ENCODE measurements at regions not wholly inside any gene's neighbourhood (a gene's known extent, or its start where the extent isn't known, plus 50 kb on each side); places are given as distances from the start of the nearest gene placed in this dataset.
"Not testable (repeated sequence)": the region's sequence is repeated elsewhere in the genome, so short reads cannot be mapped to it uniquely, and the experiment has no call there.

DNA sequence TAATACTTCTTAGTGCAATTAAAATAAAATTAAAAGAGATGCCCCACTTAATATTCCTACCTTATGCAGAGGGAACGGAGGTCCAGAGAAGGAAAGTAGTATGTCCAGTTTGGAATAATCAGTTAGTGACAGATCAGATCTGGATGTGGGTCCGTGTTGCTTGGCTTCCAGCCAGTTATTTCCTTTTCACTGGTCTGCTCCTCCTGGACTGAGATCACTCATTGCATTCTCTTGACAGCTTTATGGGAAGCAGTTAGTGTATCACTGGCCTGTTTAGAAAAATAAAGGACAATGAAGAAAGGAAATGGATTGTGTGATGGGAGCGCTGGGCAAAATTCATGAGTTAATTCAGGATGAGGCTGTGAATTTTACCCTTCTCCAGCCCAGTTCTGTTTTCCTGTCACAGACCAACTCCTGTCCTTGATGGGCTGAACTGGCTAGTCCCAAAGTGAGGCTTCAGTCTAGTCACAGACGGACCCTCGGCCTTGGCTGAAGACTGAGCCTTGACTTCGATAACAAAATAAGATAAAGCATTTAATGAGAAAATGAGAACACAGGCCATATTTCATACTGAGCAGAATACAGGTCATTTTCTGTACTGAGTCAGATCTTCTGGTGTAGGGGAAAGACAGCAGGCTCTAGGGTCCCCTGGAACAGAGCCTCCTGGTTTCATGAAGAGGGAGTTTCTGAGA is 85.2 kb upstream of the TRABD2B start:
- DNase-seq, result no peak

DNA sequence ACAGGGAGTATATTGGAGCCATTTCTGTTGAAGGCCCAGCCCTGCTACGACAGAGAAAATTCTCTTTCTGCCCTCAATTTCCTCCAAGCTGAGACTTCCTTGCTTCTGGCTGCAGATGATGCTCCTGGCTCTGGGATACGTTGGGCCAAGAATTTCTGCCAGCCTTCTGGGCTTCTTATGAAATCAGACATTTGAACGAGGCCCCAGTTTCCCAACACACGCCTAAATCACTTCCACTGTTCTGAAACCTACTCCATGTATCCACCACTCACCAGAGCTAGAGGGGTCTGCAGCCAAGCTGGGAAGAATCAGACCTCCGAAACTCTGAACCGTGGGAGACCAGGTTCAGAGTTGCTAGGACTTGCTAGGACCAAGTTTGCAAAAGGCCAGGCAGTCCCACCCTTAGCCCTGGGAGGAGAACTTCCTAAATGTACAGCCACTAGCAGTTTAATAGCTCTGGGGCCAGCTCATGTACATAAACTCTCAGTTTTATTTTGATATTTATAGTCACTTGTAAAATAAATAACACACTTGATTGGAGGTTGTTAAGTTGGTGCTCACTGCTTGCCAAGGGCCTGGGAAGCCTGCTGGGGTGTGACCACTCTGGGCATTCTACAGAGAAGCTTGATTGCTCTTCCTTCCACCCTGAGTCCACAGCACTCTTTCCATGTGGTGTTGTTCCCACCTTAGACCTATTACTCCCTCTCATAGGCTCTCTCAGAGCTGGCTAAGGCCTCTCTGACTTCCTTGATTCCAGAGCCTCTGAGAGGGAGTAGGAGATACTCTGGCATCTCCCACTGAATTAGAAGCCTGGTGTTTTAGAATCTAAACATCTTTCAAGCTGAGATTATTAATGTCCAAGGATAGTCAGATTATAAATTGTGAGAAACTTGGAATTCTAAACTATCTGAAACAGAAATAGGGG is 83.4 kb upstream of the TRABD2B start:
- DNase-seq, result no peak

DNA sequence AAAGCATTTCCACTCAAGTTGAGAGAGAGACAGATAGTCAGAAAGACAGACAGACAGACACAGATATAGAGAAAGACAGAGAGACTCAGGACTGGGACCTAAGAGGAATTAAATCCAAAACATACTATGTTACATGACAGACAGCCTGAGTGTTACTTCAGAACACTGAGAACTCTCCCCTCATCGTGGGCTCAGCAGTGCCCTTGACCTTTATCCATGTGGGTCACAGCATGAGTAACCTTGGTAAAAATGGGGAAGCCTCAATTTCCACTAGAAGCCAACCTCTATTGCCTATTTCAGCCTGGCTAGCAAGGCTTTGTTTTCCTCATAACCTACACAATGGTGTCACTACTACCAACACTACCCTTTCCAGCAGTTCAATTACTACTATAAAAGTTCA is 81.9 kb upstream of the TRABD2B start:
- DNase-seq, result no peak

DNA sequence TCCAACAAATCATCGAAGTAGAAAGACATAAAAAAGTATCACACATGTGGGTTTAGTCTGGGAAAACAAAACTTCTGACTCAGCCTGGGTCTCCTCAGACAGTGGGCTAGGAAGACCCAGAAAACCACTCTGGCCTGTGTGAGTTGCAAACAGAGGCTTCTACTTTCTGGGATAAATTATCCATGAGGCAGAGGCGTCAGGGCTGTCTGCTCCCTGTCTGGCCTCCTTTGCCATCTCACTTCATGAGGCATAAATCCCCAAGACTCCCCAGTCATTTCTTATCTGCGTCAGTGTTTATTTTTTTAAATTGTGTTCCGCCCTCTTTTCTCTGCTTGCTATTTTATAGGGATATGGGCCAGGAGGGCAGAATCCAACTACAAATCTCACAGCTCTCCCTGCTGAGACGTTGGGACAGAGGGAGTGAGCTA is 80.6 kb upstream of the TRABD2B start:
- no peak for DNase-seq

DNA sequence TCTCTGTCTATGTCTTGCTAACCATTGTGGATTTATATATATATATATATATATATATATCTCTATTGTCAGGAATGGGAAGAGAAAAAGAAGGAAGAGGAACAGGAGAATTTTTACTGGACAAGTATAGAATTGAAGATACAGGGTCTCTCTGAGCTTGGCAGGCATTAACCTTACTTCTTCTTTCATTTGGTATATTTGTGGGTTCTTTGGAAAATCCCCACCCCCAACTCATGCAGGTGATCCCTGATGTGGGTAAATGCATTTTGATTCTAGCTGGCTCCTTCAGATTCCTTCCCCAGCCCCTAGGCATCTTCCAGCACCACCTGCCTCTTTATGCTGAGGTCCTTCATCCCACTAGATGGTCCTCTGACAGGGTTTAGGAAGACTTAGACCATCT is 78.8 kb upstream of the TRABD2B start:
- DNase-seq, result no peak

DNA sequence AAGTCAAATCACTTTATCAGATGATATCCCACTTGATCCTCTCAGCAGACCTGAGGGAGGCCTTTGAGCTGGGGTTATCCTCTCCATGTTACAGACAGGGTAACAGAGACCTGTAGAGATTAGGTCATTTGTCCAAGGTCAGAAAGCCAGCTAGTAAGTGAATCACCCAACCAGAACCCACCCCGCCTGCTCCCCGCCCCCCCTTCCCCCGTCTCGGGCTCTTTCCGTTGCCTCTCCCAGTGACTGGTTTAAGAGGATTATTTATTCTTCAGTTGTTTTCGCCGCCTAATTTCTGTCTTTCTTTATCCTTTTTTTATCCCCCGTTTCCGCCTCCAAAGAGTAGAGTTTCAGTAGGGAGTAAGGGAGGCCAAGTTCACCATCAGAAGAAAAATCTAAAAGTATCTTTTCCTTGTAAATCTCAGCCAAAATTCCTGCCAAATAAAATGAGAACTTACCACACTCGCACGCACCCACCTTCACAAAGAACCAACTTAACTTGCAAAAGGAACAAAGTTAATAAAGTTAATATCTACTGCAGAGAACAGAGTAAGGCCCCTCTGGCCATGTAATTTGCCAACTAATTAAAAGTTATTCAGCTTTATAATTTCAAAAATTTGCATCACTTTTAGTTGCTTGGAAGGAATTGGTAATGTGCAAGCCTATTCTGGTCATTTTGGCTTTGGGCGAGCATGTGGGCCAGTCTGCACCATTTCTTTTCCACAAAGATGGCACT is 76.8 kb upstream of the TRABD2B start:
- DNase-seq, result no peak

DNA sequence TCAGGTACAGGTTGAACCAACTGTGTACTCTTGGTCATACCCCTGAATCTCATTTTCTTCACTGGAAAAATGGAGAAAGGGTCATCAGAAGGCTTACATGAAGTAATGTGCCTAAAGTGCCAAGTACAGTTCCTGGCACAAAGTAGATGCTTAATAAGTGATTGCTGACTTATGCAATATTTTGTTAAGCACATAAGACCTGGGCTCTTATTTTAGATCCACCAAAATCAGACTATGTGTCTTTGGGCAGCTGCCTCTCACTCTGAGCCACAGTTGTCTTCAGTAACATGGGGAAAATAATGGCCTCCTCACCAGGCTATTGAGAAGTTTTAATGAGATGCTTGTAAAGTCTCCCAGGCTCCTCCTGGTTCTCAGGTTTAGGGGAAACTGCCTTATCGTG is 74.3 kb upstream of the TRABD2B start:
- DNase-seq, result no peak

DNA sequence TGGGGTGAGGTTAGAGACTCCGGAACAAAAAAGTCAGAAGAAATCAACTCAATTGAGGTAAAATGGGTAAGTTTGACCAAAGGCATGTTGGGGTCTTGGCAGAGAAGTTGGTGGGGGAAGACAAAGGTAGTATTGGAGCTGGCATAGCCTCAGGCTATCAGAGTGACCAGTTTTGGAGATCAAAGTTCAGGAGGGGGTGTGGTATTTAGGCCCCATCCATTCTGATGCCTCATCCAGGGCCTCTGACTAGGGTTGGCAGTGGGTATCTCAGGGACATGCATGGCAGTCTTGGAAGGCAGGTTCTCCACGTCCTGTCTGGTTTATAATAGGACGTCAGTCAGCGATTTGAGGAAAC is 73.2 kb upstream of the TRABD2B start:
- DNase-seq, result no peak

DNA sequence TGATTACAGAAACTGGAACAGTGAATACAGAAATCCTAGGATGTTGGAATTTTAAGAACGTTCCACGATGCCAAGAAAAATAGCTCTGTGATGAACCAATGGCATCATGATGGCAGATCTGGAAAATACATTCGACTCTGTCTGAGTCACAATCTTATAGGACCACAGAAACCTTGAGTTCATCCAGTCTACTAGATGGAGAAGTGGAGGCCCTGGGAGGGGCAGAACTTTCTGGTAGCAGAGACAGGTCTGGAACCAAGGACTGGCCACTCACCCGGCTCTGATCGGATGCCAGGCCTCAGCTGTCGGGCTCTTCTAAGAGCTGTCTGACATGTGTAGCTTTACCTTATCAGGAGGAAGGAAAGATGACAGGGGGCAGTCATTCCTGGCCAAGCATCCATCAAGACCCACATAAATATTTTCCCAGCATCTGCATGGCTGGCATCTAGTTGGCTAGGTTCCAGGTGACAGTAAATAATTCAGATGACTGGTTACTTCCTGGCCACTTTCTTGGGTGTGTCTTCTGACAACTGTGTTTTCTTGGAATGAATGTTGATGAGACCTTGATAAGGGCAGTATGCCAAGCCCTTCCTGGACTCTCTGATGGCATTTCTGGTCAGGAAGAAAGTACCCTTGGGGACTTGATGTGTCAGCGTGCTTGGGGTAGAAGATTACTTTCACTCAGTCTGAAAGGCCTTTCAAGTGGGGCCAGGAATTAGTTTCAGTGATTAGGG is 72.6 kb upstream of the TRABD2B start:
- no peak for DNase-seq

DNA sequence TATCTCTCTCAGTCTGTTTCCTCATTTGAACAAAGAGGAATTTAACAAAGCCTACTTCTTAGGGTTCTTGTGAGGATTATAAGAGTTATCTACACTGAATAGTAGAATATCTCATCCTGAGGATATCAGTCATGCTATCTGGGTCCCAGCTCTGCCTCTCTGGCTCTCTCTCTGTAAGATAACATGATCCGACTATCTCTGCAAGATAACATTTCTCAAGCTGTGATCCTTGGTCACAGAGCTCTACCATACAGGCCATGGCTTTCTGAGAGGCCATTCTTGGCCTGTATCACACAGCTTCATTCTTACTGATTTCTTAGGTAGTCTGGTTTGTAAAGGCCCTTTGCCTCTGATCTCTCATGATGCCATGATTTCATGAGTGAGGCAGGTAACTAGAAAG is 71.0 kb upstream of the TRABD2B start:
- DNase-seq, result no peak

DNA sequence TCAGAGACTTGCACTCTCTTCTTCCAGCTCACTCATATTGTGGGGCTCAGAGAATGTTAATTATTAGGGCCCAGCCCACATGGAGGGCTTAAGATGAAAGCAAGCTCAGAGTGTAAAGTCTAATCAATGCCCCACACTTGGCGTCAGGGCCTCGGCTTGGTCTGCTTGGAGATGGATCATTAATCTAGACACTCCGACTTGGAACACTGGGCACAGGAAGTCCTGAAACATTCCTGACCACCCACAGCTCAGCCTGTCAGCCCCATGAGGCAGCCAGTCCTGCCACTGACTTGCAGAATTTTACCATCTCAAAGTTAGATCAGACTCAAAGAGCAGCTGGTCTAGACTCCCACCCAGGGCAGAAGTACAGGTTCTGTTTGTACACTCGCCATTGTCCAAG is 69.8 kb upstream of the TRABD2B start:
- no peak for DNase-seq

DNA sequence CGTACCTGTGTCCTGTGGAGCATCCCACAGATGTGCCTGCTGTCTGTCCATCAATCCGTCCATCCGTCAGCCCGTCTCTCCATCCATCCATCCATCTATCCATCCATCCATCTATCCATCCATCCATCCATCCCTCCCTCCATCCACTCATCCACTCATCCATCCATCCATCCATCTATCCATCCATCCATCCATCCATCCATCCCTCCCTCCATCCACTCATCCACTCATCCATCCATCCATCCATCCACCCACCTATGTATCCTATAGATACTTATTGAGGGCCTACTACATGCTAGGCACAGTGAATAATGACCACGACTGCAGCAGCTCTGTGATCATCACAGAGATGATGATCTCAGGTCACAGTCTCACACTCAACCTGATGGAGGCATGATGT is 67.5 kb upstream of the TRABD2B start:
- not testable (repeated sequence) for DNase-seq

DNA sequence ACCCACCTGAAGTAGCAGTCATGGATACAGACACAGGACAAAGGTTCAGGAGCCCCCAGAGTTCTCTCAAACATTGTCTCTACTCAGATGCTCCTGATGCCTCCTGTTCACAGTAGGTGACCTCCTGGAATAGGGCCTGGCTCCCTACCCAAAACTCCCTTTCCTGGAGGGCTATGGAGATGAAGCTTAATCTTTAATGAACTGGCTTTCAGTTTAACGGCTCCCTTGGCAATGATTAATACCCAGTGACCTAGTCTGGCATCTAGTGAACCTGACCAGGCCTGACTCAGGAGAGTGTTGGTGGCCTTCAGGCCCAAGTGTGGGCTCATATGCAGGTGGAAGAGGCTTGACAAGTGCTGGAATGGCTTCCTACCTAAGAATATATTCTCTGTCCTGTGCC is 65.2 kb upstream of the TRABD2B start:
- DNase-seq, result no peak

DNA sequence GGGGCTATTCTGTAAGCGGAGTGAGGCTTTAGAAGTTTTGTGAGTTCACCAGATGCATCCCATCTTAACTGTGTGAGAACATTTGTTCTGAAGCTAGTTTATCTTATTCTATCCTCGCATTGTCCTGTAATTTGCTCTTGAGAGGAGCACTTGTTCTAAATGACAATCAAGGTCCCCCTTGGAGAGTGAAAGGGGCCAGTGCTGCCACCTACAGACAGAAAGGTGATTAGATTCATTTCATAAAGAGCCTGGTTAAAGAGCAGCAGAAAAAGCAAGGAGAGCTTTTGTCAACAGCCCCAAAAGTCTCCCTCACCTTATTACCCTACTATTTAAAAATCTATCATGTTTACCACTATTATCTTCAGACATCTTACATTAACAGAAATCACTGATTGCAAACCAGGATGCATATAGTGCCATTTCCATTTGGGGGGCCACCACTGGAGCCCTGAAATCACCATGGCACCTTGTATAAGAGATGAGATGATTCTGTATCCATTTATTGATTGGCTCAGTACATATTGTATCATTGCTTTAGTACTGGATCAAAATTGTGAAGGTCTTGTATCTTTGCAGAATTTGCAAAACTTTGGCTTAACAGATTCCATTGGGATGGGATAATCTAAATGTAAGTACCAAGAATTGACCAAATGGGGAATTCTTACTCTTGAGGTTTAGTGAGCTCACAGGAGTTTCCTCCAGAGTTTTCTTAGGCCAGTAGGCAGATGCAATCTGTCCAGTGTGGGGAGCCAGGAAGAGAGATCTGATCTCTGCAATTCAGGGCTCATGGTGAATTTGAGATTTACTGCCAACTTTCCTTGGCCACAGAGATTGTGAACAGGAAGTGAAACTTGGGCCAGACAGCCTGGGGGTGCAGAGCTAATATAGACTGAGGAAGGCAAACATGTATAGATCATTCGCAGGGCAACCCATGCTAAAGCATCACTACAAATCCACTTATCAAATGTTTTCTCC is 64.3 kb upstream of the TRABD2B start:
- peak; percentile 46 for DNase-seq

DNA sequence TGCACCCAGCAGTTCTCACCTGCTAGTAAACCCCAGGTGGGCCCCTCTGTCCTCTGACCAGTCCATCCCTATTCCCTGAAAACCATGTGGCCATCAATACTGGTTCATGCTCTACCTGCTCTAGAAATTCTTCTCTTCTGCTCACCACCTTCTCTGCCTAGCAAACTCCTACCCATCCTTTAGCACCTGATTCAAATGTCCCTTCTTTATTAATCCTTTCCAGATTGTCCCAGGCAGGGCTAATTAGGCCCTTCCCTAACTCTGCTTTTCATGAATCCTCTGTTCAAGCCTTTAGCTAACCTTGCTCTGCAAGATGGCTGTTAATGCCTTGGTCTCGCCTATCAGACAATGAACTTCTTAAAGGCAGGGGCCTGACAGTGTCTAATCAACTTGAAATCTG is 62.1 kb upstream of the TRABD2B start:
- no peak for DNase-seq

DNA sequence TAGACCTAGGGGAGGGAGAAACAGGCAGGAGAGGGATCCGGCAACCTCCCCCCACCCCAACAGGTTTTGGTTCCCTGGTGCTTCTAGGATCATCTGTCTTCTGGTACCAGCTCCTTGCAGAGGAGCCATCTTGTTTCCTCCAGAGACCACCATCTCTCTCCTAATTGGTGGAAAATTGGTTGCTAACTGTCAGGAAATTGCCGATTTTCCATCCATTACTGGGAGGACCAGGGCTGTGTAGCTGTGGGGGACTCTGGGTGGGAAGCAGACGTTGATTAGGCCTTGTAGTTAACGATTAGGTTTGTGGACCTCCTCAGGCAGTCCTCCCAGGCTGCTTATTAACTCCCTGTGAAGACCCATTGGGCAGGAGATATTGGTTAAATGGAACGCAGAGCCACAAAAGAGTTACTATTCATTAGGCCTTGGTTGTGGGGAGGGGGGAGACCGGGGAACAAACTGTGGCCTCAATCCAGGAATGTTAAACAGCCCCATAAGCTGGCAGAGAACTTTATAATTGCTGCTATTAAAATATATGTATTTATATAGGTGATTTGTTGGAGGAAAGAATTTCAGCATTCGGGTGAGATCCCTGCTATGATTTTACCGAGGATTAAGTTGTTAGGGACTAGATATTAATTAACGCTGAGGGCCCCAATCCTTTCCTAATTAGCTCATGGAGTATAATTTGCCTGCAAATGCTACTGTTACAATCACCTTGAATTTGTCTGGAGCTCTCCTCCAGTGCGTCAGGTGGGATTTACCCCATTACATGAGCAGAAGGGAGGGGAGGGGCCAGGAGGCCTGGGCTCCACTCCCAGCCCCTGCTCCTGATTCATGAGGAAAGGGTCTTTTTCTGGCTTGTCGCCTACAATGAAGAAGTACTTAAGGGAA is 61.2 kb upstream of the TRABD2B start:
- DNase-seq, result no peak

DNA sequence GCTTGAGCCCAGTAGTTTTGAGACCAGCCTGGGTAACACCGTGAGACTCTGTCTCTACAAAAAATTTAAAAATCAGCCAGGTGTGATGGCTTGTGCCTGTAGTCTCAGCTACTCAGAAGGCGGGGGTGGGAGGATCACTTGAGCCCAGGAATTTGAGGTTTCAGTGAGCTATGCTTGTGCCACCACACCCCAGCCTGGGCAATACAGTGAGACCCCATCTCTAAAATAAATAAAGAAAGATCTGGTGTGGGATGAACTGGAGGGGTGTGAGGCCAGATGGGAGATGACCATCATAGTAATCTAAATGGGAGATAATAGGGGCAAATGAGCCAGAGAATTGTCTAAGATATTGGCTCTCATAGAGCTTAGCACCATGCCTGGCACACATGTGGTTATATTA is 60.1 kb upstream of the TRABD2B start:
- DNase-seq, result no peak

DNA sequence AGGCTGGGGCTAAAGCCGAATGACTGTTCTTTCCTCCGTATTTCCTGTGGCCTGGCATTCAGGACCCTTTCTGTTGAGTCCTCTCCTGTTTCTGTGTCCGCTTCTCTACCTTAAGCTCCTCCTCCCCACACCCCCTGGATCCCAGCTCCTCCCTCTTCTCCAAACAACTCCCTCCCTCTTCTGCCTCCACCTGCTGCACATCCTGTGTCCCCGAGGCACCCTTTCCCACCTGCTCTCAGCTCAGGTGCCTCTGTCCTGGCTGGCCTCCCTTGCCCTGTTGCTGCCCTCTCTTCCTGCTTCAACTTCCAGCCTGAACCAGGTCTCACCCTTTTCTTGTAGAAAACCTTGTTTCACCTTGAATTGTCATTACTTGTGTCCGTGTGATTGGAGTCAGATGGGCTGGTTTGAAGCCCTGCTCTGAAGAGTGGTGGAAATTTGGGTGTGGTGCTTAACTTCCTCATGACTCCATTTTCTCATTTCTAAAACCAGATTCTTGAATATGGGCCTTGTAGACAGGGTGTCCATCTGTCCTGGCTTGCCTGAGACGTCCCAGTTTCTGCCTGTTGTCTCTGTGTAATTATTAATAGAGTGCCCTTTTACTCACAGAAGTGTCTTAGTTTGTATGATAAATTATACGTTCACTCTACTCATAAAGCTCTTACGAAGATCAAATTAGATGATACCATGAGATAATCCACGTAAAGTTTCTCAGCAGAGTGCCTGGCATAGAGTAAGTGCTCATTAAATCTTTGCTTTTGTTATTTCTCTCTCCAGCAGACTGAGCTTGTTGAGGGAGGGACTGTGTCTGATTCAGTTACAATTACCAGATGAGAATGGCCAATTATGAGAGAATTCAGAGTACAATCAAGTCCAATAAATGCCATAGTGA is 58.9 kb upstream of the TRABD2B start:
- DNase-seq, result no peak

DNA sequence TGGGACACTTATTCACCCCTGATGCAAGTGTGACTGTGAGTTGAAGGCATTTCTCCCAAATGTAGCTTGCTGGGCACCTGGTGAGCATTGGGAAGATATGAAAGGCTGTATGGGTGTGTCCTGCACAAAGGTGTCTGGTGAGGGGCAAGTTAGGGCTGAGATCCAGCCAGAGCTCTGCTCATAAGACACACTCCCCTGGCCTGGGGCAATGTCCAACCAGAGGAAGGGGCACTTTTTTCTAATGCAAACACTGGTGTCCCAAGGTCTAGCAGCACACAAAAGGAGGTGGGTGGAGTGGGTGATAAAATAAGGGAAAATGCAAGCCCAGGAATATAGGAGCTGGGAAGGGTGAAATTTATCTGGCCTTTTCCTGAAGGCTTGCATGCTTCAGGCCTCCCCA is 57.0 kb upstream of the TRABD2B start:
- DNase-seq, result no peak

DNA sequence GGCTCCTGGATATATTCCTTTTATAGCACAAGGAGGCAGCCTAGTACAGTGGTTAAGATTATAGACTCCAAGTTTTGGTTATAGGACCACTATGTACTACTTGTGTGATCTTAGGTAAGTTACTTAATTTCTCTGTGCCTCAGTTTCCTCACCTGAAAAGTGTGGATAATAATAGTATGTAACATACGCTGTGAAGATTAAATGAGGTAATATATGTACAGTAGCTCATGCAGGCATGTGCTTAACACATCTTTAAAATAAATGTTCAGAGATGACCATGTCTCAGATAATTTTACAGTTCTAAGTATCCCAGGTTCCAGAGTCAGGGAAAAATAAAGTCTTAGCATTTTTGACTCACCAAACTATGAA is 55.7 kb upstream of the TRABD2B start:
- no peak for DNase-seq

Measured in activated CD4-positive, alpha-beta T cell treated with anti-CD3 and anti-CD28 coated beads, Interleukin-2, amount 50 U/mL, for 16 hours (primary cell).